CD4-positive, alpha-beta T cell treated with Interleukin-15 for 1 hour (primary cell): ENCODE measurements at regions not wholly inside any gene's neighbourhood (a gene's known extent, or its start where the extent isn't known, plus 50 kb on each side); places are given as distances from the start of the nearest gene placed in this dataset.
"Not testable (repeated sequence)": the region's sequence is repeated elsewhere in the genome, so short reads cannot be mapped to it uniquely, and the experiment has no call there.

Experiments
- DNase-seq: peaks from one replicate; pipeline ENCODE4 v3.0.0-alpha.2; 2020

DNA sequence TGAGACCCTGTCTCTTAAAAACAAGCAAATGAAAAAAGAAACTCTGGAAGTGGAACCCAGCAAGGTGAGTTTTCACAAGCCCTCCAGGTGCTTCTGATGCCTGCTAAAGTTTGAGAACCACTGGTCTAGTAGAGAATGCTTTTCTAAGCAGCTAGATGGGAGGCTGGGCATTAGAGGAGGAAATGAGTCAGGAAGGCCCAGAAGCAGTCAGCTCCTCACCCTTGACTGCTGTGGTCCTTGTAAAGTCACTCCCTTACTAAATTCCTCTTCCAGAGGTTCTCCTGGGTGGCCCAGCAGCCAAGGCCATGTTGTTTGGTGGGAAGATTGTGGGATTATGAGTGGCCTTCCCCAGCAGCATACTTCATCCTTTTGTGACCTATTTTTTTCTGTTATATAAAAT is 52.0 kb upstream of the FYN start:
- DNase-seq, result no peak

DNA sequence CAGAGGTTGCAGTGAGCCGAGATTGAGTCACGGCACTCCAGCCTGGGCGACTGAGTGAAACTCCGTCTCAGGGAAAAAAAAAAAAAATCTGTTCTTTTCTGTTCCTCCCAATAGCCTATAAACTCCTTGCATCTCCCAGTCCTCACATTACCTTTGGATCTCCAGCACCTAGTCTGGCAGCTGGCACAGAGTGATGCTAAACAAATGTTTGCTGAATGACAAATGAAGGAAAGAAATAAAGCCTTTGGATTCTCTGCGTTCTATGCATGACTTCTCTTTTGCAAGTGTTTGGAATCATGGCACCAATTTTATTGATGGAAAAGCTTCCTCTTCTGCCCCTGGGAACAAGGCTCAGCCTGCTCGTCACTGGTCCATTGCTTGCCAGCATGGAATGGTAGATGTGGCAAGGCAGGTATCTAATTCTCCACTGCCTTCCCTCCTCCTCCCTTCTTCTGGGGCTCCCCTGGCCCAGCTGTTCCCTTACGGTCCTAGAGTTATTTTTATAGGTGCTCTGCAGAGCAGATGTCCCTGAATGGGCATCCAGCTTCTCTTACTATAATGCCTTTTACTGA is 53.6 kb upstream of the FYN start:
- DNase-seq, result no peak

DNA sequence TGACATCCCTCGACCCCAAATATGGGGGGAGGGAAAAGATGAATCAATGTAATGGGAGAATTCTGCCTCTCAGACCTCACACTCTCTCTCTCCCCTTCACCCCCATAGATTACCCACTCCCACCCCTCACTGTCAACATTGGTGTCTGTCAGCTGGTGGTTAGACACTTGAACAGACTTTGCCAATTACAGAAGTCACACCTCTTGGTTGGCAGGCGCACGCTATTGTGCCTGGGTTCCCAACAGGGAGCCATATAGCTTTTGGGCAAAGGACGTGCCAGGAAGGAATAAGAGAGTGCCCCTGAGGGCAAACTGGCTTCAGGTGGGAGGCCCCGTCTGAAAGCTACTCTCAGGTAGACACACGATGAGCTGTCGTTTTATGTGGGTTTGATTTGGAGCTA is 54.1 kb upstream of the FYN start:
- no peak for DNase-seq

GRCh38 chr6:111928139-111928538 is 54.9 kb upstream of the FYN start:
- no peak for DNase-seq

DNA sequence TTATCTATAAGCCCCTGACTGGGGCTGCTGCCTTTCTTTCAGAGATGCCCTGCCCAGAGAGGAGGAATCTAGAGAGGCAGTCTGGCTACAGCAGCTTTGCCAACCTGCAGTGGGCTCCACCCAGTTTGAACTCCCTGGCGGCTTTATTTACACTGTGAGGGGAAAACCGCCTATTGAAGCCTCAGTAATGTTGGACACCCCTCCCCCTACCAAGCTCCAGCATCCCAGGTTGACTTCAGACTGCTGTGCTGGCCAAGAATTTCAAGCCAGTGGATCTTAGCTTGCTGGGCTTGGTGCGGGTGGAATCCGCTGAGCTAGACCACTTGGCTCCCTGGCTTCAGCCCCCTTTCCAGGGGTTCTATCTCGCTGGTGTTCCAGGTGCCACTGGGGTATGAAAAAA is 61.4 kb upstream of the FYN start:
- not testable (repeated sequence) for DNase-seq

DNA sequence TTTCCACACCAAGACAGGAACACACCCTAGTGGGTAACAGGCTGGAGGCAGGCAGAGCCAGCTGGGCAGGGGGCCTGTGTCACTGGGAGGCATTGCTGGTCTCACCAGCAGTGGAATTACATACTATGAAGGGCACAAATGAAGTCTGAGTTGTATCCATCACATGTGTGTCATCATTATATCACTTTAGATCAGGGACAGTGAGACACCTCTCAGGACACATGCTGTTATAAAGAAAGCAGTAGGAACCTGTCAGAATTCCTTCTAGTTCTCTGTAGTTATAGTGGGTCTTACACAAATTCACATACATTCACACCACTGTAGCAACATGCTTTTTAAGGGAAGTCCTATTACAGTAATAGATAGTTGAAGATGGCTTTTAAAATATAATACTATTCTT is 63.5 kb upstream of the FYN start:
- DNase-seq, result no peak

- DNase-seq, result no peak
Observed at GRCh38 chr6:111938710-111939109, 65.5 kb upstream of the FYN start.

GRCh38 chr6:111939902-111940301 is 66.7 kb upstream of the FYN start:
- DNase-seq, result no peak

DNA sequence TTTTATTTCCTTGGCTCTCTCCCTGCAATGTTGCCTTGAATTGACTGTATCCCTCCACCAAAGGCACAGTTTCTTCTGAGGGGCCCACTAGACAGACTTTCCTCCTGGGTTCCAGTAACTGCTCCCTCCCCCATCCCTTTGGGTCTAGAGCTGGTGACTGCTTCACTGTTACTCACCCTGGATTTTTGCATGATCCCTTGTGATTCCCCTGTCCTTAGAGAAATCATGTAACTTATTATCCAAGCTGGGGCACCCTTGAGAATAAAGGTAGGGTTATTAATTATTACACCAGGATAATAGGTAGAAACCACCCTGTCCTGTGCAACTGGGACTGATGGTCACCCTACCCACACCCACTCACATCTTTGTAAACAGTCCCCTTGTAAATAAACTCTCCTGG is 67.5 kb upstream of the FYN start:
- no peak for DNase-seq

DNA sequence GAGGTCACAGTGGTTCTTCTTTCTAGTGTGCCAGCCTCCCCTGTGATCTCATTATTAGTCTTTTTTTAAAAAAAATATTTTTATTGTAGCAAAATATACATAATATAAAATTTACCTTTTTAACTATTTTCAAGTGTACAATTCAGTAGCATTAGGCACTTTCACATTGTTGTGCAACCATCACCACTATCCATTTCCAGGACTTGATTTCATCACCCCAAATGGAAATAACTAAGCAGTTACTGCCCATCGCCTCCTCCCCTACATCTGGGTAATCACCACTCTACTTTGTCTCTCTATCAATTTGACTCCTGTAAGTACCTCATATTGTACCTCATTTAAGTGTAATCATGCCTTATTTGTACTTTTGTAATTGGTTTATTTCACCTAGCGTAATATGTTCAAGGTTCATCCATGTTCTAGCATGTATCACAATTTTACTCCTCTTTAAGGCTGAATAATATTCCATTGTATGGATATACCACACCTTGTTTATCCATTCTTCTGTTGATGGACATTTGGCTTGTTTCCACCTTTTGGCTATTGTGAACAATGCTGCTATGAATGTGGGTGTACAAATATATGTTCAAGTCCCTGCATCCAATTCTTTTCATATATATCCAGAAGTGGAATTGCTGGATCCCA is 68.6 kb upstream of the FYN start:
- DNase-seq, result no peak

DNA sequence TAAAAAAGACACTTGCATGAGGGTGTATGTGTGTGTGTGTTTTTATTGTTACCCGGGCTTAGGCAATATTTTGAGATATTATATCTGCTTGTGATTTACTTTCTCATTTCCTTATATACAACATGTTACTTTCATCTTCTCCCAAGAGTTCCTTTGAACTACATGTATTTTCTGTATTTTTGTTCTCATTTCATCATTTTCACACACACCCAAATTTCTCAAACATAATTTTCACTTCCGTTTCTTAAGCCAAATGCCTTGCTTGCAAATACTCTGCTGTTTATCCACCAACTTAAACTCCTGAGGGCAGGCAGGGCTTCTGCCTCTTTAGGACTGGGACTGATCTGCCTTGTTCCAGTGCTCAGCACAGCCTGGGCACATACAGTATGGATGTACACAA is 69.3 kb upstream of the FYN start:
- no peak for DNase-seq

DNA sequence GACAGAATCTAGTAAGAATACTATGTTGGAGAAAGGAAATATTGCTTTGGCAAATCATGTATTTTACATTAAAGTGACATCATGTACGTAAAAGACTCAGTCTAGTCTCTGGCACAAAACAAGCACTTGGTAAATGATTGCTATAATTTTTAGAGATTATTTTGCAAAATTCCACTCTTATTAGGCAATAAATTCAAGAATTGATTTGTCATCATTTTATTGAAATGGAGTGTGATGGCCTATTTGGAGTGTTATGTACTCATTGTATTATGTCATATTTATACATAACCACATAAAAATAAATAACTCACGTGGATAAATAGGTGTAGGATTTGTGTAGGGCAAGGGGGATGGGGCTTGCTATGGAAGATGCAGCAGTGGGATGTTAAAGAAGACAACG is 70.0 kb upstream of the FYN start:
- no peak for DNase-seq

GRCh38 chr6:111943726-111944125 is 70.5 kb upstream of the FYN start:
- DNase-seq, result no peak

DNA sequence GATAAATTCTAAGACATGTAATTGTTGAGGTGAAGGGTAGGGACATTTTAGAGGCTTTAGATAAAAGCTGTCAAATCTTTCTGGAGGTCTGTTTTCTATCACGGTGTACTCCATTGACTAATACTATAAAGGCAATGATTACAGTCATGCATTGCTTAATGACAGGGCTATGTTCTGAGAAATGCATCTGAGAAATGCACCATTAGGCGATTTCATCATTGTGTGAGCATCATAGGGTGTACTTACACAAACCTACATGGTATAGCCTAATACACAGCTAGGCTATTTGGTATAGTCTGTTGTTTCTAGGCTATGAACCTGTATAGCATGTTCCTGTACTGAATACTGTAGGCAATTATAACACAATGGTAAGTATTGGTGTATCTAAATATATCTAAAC is 71.3 kb upstream of the FYN start:
- DNase-seq, result no peak

- DNase-seq, result no peak
Observed at GRCh38 chr6:111949546-111949945, 76.3 kb upstream of the FYN start.

- DNase-seq, result not testable (repeated sequence)
Observed at GRCh38 chr6:111949984-111950383, 76.7 kb upstream of the FYN start.

DNA sequence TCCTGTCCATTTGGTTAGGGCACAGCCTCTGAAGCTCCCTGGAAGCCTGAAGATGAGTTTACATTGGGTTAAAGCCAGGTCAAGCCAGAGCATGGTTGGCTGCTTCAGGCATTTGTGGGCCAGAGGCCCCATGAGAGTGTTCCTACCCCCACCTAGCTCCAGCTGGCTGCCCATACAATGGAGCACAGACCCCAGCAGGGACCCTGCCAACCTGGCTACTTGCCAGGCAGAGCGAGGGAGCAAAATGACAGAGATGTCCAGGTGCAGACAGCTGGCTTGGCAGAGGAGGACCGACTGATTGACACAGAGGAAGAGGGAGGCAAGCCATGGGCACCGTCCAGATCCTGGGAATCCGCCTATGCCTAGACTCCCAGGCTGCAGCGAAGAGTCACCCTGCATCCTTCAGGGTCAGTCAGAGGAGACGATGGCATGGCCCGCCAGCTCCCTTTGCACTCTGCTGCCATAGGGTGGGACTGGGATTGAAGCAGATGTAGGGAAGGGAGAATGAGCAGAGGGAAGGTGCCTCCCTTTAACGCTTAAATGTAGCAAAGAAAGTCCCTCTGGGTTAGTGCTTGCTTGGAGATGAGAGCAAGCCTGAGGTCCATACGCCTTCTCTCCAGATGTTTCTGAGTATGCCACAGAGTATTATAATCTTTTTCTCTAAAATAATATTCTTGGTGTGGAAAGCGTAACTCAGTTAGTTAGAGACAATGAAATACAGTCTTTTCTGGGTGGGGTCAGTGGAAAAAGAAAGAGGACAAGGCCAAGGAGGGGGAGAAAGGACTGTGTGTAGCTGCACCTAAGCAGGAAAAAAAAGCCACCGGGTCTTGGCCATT is 77.6 kb upstream of the FYN start:
- no peak for DNase-seq

DNA sequence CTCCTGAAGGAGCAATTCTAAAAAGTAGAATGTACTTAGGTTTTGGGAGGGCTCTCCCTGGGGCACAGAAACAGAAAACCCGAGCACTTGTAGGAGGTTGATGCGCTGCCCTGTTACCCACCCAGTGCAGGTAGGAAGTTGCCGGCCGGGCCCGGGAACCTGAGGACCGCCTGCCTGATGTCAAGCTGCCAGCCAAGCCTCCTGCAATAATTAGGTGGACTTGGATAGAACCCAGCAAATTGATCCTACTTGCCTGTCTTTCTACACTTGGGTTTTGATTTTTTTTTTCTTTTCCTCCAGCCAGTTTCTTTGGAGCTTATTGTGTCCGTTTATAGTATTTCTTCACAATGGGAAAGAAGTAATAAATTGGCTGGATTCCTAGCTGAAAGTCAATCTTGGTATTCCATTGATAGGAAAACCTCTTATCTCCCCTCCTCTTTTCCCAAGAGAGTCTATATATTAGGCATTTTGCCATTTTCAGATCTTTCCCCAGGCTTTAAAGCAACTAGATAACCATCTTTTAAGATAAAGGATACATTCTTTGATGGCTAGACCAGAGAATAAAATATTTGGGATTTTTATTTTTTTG is 78.3 kb upstream of the FYN start:
- no peak for DNase-seq

DNA sequence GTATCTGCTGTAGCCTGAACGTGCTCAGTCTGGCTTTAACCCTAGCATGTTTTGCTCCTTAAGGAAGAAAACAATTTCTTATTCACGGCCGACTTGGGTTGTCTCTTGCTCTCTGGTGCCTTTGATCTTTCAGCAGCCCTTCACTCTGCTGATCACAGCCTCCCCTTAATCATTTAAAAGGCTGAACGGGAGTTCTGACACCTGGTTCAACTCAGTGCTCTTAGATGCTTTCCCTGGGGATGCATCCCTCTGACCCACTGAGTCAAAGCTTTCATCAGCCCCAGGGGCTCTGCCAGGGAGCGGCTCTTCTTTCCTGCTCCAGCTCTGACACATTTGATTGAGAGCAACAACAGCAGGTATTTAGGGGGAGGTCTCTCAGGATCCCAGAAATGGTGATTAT is 79.0 kb upstream of the FYN start:
- no peak for DNase-seq

GRCh38 chr6:111952821-111953540 is 79.7 kb upstream of the FYN start:
- DNase-seq, result no peak

GRCh38 chr6:111956098-111956497 is 82.8 kb upstream of the FYN start:
- DNase-seq, result no peak

GRCh38 chr6:111957623-111958315 is 84.5 kb upstream of the FYN start:
- no peak for DNase-seq

DNA sequence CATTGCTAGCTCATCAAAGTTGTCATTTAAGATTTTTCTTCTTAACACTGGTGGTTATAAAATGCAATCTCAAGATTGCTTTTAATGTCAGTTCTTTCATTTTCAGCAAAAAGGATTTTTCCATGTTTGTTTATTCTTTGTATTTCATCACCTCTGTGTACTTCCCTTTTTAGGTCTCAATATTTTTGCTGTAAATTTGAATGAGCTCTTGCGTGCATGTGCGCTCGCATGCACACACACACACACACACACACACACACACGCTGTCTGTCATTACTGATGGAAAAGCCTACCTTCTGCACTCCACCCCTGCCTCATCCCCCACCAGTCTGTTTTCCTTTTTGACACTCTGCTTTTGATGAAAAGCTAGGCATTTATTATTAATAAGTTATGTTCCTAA is 85.3 kb upstream of the FYN start:
- DNase-seq, result no peak
